ENCODE measurements at regions not wholly inside any gene's neighbourhood (a gene's known extent, or its start where the extent isn't known, plus 50 kb on each side); places are given as distances from the start of the nearest gene placed in this dataset.

- TF ChIP-seq CTCF (conservative IDR thresholded peaks at IDR 0.05) (no peak), ZFX (IDR thresholded peaks at IDR 0.05) (no peak)
Measured at GRCh38 chr11:106468086-106468485, 390.6 kb downstream of the AASDHPPT start.
